Neural cell (in vitro differentiated cells): ENCODE measurements at regions not wholly inside any gene's neighbourhood (a gene's known extent, or its start where the extent isn't known, plus 50 kb on each side); places are given as distances from the start of the nearest gene placed in this dataset.

ENCODE experiments used
- H2AFZ ChIP-seq: fragments of 200-600, 300-800 bp; sonication (generic), shearing (Covaris generic); 2 replicates; pipeline ENCODE4 v1.6.0; 2014; ENCODE audit warnings: low read depth, mild to moderate bottlenecking, antibody characterized with exemption, low read length, moderate library complexity
- H3F3A ChIP-seq: fragments of 200-600 bp; shearing (Covaris generic); 2 replicates; pipeline ENCODE4 v1.6.1; 2016; ENCODE audit warnings: mild to moderate bottlenecking, moderate library complexity, mixed read lengths, antibody characterized with exemption, low read length; ENCODE audit not compliant: insufficient read depth, poor library complexity, severe bottlenecking
- H3K27ac ChIP-seq: fragments of 200-600, 300-800 bp; sonication (generic), shearing (Covaris generic); 2 replicates; pipeline ENCODE4 v1.5.1; 2014; ENCODE audit warnings: mild to moderate bottlenecking, low read length, moderate library complexity
- H3K27me3 ChIP-seq: fragments of 300-800, 200-600 bp; sonication (generic), shearing (Covaris generic); 2 replicates; pipeline ENCODE4 v1.6.0; 2014; ENCODE audit warnings: mild to moderate bottlenecking, low read depth, low read length, moderate library complexity; ENCODE audit not compliant: insufficient read depth
- H3K36me3 ChIP-seq: fragments of 300-800, 200-600 bp; sonication (generic), shearing (Covaris generic); 2 replicates; pipeline ENCODE4 v1.5.1; 2014; ENCODE audit warnings: mild to moderate bottlenecking, antibody characterized with exemption, low read length, moderate library complexity; ENCODE audit not compliant: insufficient read depth
- H3K4me2 ChIP-seq: fragments of 300-800, 200-600 bp; sonication (generic), shearing (Covaris generic); 2 replicates; pipeline ENCODE4 v1.6.0; 2014; ENCODE audit warnings: mild to moderate bottlenecking, low read length
- H3K4me3 ChIP-seq: fragments of 300-800, 200-600 bp; sonication (generic), shearing (Covaris generic); 2 replicates; pipeline ENCODE4 v1.5.1; 2014; ENCODE audit warnings: mild to moderate bottlenecking, low read length, moderate library complexity
- H3K79me2 ChIP-seq: fragments of 200-600 bp; shearing (Covaris generic); replicated peaks from 2 replicates; pipeline ENCODE4 v1.6.0; 2014; ENCODE audit warnings: mild to moderate bottlenecking, low read length, moderate library complexity; ENCODE audit not compliant: insufficient read depth
- H3K9ac ChIP-seq: fragments of 300-800, 200-600 bp; sonication (generic), shearing (Covaris generic); 2 replicates; pipeline ENCODE4 v1.6.1; 2016; ENCODE audit warnings: mild to moderate bottlenecking, low read length, mixed read lengths
- H3K9me2 ChIP-seq: fragments of 200-600 bp; shearing (Covaris generic); 2 replicates; pipeline ENCODE4 v1.6.1; 2016; ENCODE audit warnings: mild to moderate bottlenecking, low read length, mixed read lengths; ENCODE audit not compliant: insufficient read depth
- H3K9me3 ChIP-seq: fragments of 200-600, 300-800 bp; sonication (generic), shearing (Covaris generic); 2 replicates; pipeline ENCODE4 v1.6.1; 2016; ENCODE audit warnings: mild to moderate bottlenecking, mixed run types, low read length, moderate library complexity, mixed read lengths
- H4K20me1 ChIP-seq: fragments of 200-600 bp; shearing (Covaris generic); 2 replicates; pipeline ENCODE4 v1.6.1; 2016; ENCODE audit warnings: mild to moderate bottlenecking, mixed run types; ENCODE audit not compliant: insufficient read depth
- CTCF ChIP-seq: fragments of 450-650 bp; IDR thresholded peaks from 2 replicates; pipeline ENCODE4 v1.5.1; 2014; ENCODE audit warnings: antibody characterized with exemption, mild to moderate bottlenecking, moderate library complexity; ENCODE audit not compliant: poor library complexity, severe bottlenecking
- EP300 ChIP-seq: fragments of 450-650 bp; conservative IDR thresholded peaks from 2 replicates; pipeline ENCODE4 v1.6.1; 2014; ENCODE audit warnings: antibody characterized with exemption, mild to moderate bottlenecking, moderate library complexity; ENCODE audit not compliant: poor library complexity, severe bottlenecking
- EZH2 ChIP-seq: fragments of 200-600, 300-800 bp; shearing (Covaris generic), sonication (generic); IDR thresholded peaks from 2 replicates; pipeline ENCODE4 v1.6.1; 2014; ENCODE audit warnings: antibody characterized with exemption, low read length, borderline replicate concordance, mild to moderate bottlenecking; ENCODE audit not compliant: insufficient read depth, poor library complexity, severe bottlenecking
- MXI1 ChIP-seq: fragments of 450-650 bp; conservative IDR thresholded peaks from 2 replicates; pipeline ENCODE4 v1.6.1; 2014; ENCODE audit warnings: antibody characterized with exemption, mild to moderate bottlenecking; ENCODE audit not compliant: poor library complexity, severe bottlenecking
- POLR2AphosphoS5 ChIP-seq: IDR thresholded peaks from 2 replicates; pipeline ENCODE4 v1.6.1; 2012
- RAD21 ChIP-seq: fragments of 450-650 bp; conservative IDR thresholded peaks from 2 replicates; pipeline ENCODE4 v1.6.1; 2014; ENCODE audit warnings: antibody characterized with exemption, mild to moderate bottlenecking, moderate library complexity
- REST ChIP-seq: IDR thresholded peaks from 2 replicates; pipeline ENCODE4 v1.6.1; 2012; ENCODE audit warnings: borderline replicate concordance
- SMC3 ChIP-seq: fragments of 450-650 bp; conservative IDR thresholded peaks from 2 replicates; pipeline ENCODE4 v1.6.1; 2014; ENCODE audit warnings: antibody characterized with exemption, mild to moderate bottlenecking, moderate library complexity; ENCODE audit not compliant: poor library complexity
- TAF1 ChIP-seq: IDR thresholded peaks from 2 replicates; pipeline ENCODE4 v1.6.1; 2012; ENCODE audit warnings: low read depth

- Histone ChIP-seq H3K9me2 (no peaks in the 10 kb centered on the region), H3K9ac (no peak overlapping the region), H3F3A (no peaks in the 10 kb centered on the region), H3K27me3 (no peaks in the 10 kb centered on the region), H3K4me2 (no peak overlapping the region), H3K4me3 (no peak overlapping the region), H3K9me3 (no peaks in the 10 kb centered on the region), H4K20me1 (no peaks in the 10 kb centered on the region), H3K79me2 (no peaks in the 10 kb centered on the region), H3K27ac (no peak overlapping the region), H3K36me3 (no peaks in the 10 kb centered on the region), H2AFZ (no peak overlapping the region)
- TF ChIP-seq CTCF = no peak
- no peak for TF ChIP-seq TAF1
- no peak for TF ChIP-seq RAD21
- no peak for TF ChIP-seq EZH2
- no peak for TF ChIP-seq POLR2AphosphoS5
- TF ChIP-seq SMC3 = no peak
- no peak for TF ChIP-seq REST
- TF ChIP-seq MXI1 = no peak
- TF ChIP-seq EP300 = no peak
These were observed 249.1 kb upstream of the INTU start for GRCh38 chr4:127383666-127384065.

GRCh38 chr4:127394516-127394915 lies 238.2 kb upstream of the INTU start:
- Histone ChIP-seq H3K36me3 (no peaks in the 10 kb centered on the region), H3K4me3 (no peak overlapping the region), H2AFZ (no peak overlapping the region), H3K79me2 (no peaks in the 10 kb centered on the region), H3F3A (no peaks in the 10 kb centered on the region), H3K27me3 (no peaks in the 10 kb centered on the region), H4K20me1 (no peaks in the 10 kb centered on the region), H3K9ac (no peak overlapping the region), H3K27ac (no peak overlapping the region), H3K9me2 (no peaks in the 10 kb centered on the region), H3K9me3 (no peaks in the 10 kb centered on the region), H3K4me2 (no peak overlapping the region)
- no peak for TF ChIP-seq RAD21
- no peak for TF ChIP-seq POLR2AphosphoS5
- no peak for TF ChIP-seq CTCF
- TF ChIP-seq EP300 = no peak
- TF ChIP-seq MXI1 = no peak
- TF ChIP-seq SMC3 = no peak
- TF ChIP-seq TAF1 = no peak
- no peak for TF ChIP-seq EZH2
- TF ChIP-seq REST = no peak
